ENCODE measurements at regions not wholly inside any gene's neighbourhood (a gene's known extent, or its start where the extent isn't known, plus 50 kb on each side); places are given as distances from the start of the nearest gene placed in this dataset.

GRCh38 chr12:47349137-47350061 is 269.6 kb upstream of the AMIGO2 start:
- Histone ChIP-seq H3K9me3 (ENCODE audit: low read depth) (no peaks in the 10 kb centered on the region), H3K4me3 (no peak overlapping the region), H3K27ac (0 out of 2 replicates have a peak overlapping the region, but pooled peaks have one; percentile 6), H3K9ac (no peak overlapping the region), H3K27me3 (replicated peaks; ENCODE audit: insufficient read depth) (no peaks in the 10 kb centered on the region), H3K4me2 (ENCODE audit: unreplicated experiment) (peak overlapping the region; percentile 16), H3K9me2 (ENCODE audit: insufficient read depth) (no peaks in the 10 kb centered on the region), H3K79me2 (ENCODE audit: insufficient read depth) (no peaks in the 10 kb centered on the region), H2AFZ (peak overlapping the region; percentile 47), H3K4me1 (ENCODE audit: insufficient read depth) (peaks cover 9% of the 10 kb centered on the region), H3K36me3 (ENCODE audit: low read depth) (no peaks in the 10 kb centered on the region), H4K20me1 (ENCODE audit: insufficient read depth) (no peaks in the 10 kb centered on the region), H3F3A (ENCODE audit: insufficient read depth) (peaks cover 15% of the 10 kb centered on the region; the same call in 1 of the 2 replicates)
- TF ChIP-seq EZH2 (IDR thresholded peaks at IDR 0.05; ENCODE audit: insufficient read depth, poor library complexity, severe bottlenecking) (no peak), EZH2phosphoT487 (IDR thresholded peaks at IDR 0.05; ENCODE audit: insufficient read depth, low read depth) (no peak)
- WGBS, 2 experiments (ENCODE audit: low coverage in 1 of 2, low lambda C conversion rate in 2 of 2, missing lambda C conversion rate in 2 of 2), result 73 to 76% methylated on average over 5 of the region's 5 CpGs
- in situ Hi-C loops (cut with MboI), result no loop called here
- no peak for DNase-seq

GRCh38 chr12:47348206-47348605 is 268.4 kb upstream of the AMIGO2 start:
- Histone ChIP-seq H4K20me1 (ENCODE audit: insufficient read depth) (no peaks in the 10 kb centered on the region), H3K4me1 (ENCODE audit: insufficient read depth) (peaks cover 9% of the 10 kb centered on the region), H3K27ac (no peak overlapping the region), H3F3A (ENCODE audit: insufficient read depth) (peaks cover 15% of the 10 kb centered on the region; the same call in 1 of the 2 replicates), H2AFZ (no peak overlapping the region), H3K4me2 (ENCODE audit: unreplicated experiment) (no peak overlapping the region), H3K9me3 (ENCODE audit: low read depth) (no peaks in the 10 kb centered on the region), H3K36me3 (ENCODE audit: low read depth) (no peaks in the 10 kb centered on the region), H3K9me2 (ENCODE audit: insufficient read depth) (no peaks in the 10 kb centered on the region), H3K4me3 (no peak overlapping the region), H3K27me3 (replicated peaks; ENCODE audit: insufficient read depth) (no peaks in the 10 kb centered on the region), H3K79me2 (ENCODE audit: insufficient read depth) (no peaks in the 10 kb centered on the region), H3K9ac (no peak overlapping the region)
- TF ChIP-seq EZH2 (IDR thresholded peaks at IDR 0.05; ENCODE audit: insufficient read depth, poor library complexity, severe bottlenecking) (no peak), EZH2phosphoT487 (IDR thresholded peaks at IDR 0.05; ENCODE audit: insufficient read depth, low read depth) (no peak)
- no peak for DNase-seq
- in situ Hi-C loops (cut with MboI), result no loop called here
- 70 to 77% methylated on average over 1 of the region's 1 CpG for WGBS, 2 experiments (ENCODE audit: low coverage in 1 of 2, low lambda C conversion rate in 2 of 2, missing lambda C conversion rate in 2 of 2)

- Histone ChIP-seq H3K4me2 (ENCODE audit: unreplicated experiment) (no peak overlapping the region), H3K27ac (no peak overlapping the region), H3K4me1 (ENCODE audit: insufficient read depth) (peaks cover 9% of the 10 kb centered on the region), H3F3A (ENCODE audit: insufficient read depth) (peaks cover 15% of the 10 kb centered on the region; the same call in 1 of the 2 replicates), H3K9ac (no peak overlapping the region), H3K4me3 (no peak overlapping the region), H3K9me2 (ENCODE audit: insufficient read depth) (no peaks in the 10 kb centered on the region), H3K9me3 (ENCODE audit: low read depth) (no peaks in the 10 kb centered on the region), H4K20me1 (ENCODE audit: insufficient read depth) (no peaks in the 10 kb centered on the region), H3K27me3 (replicated peaks; ENCODE audit: insufficient read depth) (no peaks in the 10 kb centered on the region), H3K79me2 (ENCODE audit: insufficient read depth) (no peaks in the 10 kb centered on the region), H3K36me3 (ENCODE audit: low read depth) (no peaks in the 10 kb centered on the region), H2AFZ (no peak overlapping the region)
- no peak for TF ChIP-seq EZH2 (IDR thresholded peaks at IDR 0.05; ENCODE audit: insufficient read depth, poor library complexity, severe bottlenecking)
- no peak for TF ChIP-seq EZH2phosphoT487 (IDR thresholded peaks at IDR 0.05; ENCODE audit: insufficient read depth, low read depth)
- DNase-seq, result no peak
- WGBS, 2 experiments (ENCODE audit: low coverage in 1 of 2, low lambda C conversion rate in 2 of 2, missing lambda C conversion rate in 2 of 2), result 38 to 40% methylated on average over 4 of the region's 4 CpGs
- in situ Hi-C loops (cut with MboI), result no loop called here
Observed at GRCh38 chr12:47346251-47347019, 266.7 kb upstream of the AMIGO2 start.
